SK-N-SH treated with all-trans-retinoic acid at 6 μM for 48 hours (cell line): ENCODE measurements at regions not wholly inside any gene's neighbourhood (a gene's known extent, or its start where the extent isn't known, plus 50 kb on each side); places are given as distances from the start of the nearest gene placed in this dataset.
A peak's percentile ranks its signal among the peaks of the same experiment; 100 is the strongest.
"Not testable (repeated sequence)": the region's sequence is repeated elsewhere in the genome, so short reads cannot be mapped to it uniquely, and the experiment has no call there.

ENCODE experiments used
- ATAC-seq: fragments of 200-7000 bp; cut with Tn5 transposase; 3 replicates; pipeline ENCODE4 v1.9.1; 2020; ENCODE audit warnings: mild to moderate bottlenecking, moderate library complexity
- ARNTL ChIP-seq: fragments of 450-650 bp; formaldehyde crosslinking; IDR thresholded peaks from 2 replicates; pipeline ENCODE4 v1.5.0; 2020; ENCODE audit warnings: low read depth, mild to moderate bottlenecking, moderate library complexity, borderline replicate concordance
- BACH2 ChIP-seq: fragments of 250-450 bp; sonication (Bioruptor Pico); IDR thresholded peaks from 2 replicates; pipeline ENCODE4 v1.9.0; 2021; ENCODE audit warnings: mild to moderate bottlenecking, borderline replicate concordance
- CSDC2 ChIP-seq: fragments of 250-450 bp; sonication (Bioruptor Pico); IDR thresholded peaks from 2 replicates; pipeline ENCODE4 v1.5.0; 2020; ENCODE audit warnings: mild to moderate bottlenecking, moderate library complexity
- ESRRG ChIP-seq: fragments of 250-450 bp; sonication (Bioruptor Pico); IDR thresholded peaks from 2 replicates; pipeline ENCODE4 v1.6.1; 2021; ENCODE audit warnings: mild to moderate bottlenecking
- GLIS3 ChIP-seq: fragments of 250-450 bp; sonication (Bioruptor Pico); IDR thresholded peaks from 2 replicates; pipeline ENCODE4 v1.5.0; 2020; ENCODE audit warnings: mild to moderate bottlenecking, moderate library complexity
- ISL1 ChIP-seq: fragments of 250-450 bp; sonication (Bioruptor Pico); IDR thresholded peaks from 2 replicates; pipeline ENCODE4 v2.1.2; 2022; ENCODE audit warnings: mild to moderate bottlenecking, moderate library complexity
- PATZ1 ChIP-seq: fragments of 250-450 bp; sonication (Bioruptor Pico); IDR thresholded peaks from 2 replicates; pipeline ENCODE4 v1.8.0; 2020; ENCODE audit warnings: mild to moderate bottlenecking, moderate library complexity, borderline replicate concordance
- SNAI2 ChIP-seq: fragments of 250-450 bp; sonication (Bioruptor Pico); IDR thresholded peaks from 2 replicates; pipeline ENCODE4 v1.5.0; 2020; ENCODE audit warnings: mild to moderate bottlenecking, moderate library complexity
- TOX ChIP-seq: fragments of 250-450 bp; sonication (Bioruptor Pico); IDR thresholded peaks from 2 replicates; pipeline ENCODE4 v1.8.0; 2021; ENCODE audit warnings: mild to moderate bottlenecking, moderate library complexity, borderline replicate concordance
- TSHZ2 ChIP-seq: fragments of 250-450 bp; sonication (Bioruptor Pico); IDR thresholded peaks from 2 replicates; pipeline ENCODE4 v1.5.0; 2020; ENCODE audit warnings: mild to moderate bottlenecking, moderate library complexity
- ZFP3 ChIP-seq: fragments of 250-450 bp; sonication (Bioruptor Pico); IDR thresholded peaks from 2 replicates; pipeline ENCODE4 v1.5.0; 2020; ENCODE audit warnings: mild to moderate bottlenecking, moderate library complexity
- ZFP30 ChIP-seq: fragments of 450-650 bp; formaldehyde crosslinking; IDR thresholded peaks from 2 replicates; pipeline ENCODE4 v1.5.0; 2022; ENCODE audit warnings: mild to moderate bottlenecking, moderate library complexity
- ZNF70 ChIP-seq: fragments of 450-650 bp; formaldehyde crosslinking; IDR thresholded peaks from 2 replicates; pipeline ENCODE4 v1.5.0; 2020; ENCODE audit warnings: mild to moderate bottlenecking, moderate library complexity
- ZNF8 ChIP-seq: fragments of 450-650 bp; formaldehyde crosslinking; IDR thresholded peaks from 2 replicates; pipeline ENCODE4 v1.5.0; 2020; ENCODE audit warnings: mild to moderate bottlenecking, moderate library complexity
- TF ChIP-seq, protein P1 (sequence below): fragments of 250-450 bp; sonication (Bioruptor Pico); IDR thresholded peaks from 2 replicates; pipeline ENCODE4 v1.5.1; 2021; ENCODE audit warnings: mild to moderate bottlenecking, moderate library complexity
- TF ChIP-seq, protein P2 (sequence below): fragments of 250-450 bp; sonication (Bioruptor Pico); IDR thresholded peaks from 2 replicates; pipeline ENCODE4 v1.8.0; 2021; ENCODE audit warnings: low read depth, mild to moderate bottlenecking, moderate library complexity, borderline replicate concordance

DNA sequence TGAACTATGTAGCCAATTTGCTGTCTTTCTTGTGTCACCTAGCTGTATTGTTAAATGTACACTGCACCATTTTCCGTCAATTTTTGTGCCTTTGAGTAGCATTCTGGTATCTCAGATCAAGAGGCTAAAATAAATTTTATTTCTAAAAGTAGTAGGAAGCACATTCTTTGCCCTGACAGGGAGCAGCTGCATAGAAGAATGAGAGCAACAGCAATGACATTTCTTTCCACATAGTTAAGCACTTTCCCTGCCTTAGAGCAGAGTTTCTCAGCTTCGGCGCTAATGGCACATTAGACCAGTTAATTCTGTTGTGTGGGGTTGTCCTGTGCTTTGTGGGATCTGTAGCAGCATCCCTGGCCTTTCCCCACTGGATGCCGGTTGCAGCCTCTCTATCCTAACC, 173.9 kb downstream of the CHIC2 start:
- ATAC-seq, result no peak
- no peak for TF ChIP-seq PATZ1 (CRISPR knock-in tag)
- TF ChIP-seq CSDC2, result no peak
- no peak for TF ChIP-seq ZFP30
- TF ChIP-seq SNAI2 (CRISPR knock-in tag), result no peak
- no peak for TF ChIP-seq TOX
- TF ChIP-seq ZNF8 (CRISPR knock-in tag), result no peak
- no peak for TF ChIP-seq TSHZ2 (CRISPR knock-in tag)
- TF ChIP-seq ESRRG (CRISPR knock-in tag), result no peak
- no peak for TF ChIP-seq BACH2 (CRISPR knock-in tag)
- TF ChIP-seq ZFP3 (CRISPR knock-in tag), result no peak
- no peak for TF ChIP-seq ZNF70

- ATAC-seq, result peak; percentile 90
- TF ChIP-seq BACH2 (CRISPR knock-in tag) (no peak), ISL1 (CRISPR knock-in tag) (peak; percentile 91), ZNF8 (CRISPR knock-in tag) (no peak), CSDC2 (no peak), PATZ1 (CRISPR knock-in tag) (no peak)
- TF ChIP-seq, protein P1, sequence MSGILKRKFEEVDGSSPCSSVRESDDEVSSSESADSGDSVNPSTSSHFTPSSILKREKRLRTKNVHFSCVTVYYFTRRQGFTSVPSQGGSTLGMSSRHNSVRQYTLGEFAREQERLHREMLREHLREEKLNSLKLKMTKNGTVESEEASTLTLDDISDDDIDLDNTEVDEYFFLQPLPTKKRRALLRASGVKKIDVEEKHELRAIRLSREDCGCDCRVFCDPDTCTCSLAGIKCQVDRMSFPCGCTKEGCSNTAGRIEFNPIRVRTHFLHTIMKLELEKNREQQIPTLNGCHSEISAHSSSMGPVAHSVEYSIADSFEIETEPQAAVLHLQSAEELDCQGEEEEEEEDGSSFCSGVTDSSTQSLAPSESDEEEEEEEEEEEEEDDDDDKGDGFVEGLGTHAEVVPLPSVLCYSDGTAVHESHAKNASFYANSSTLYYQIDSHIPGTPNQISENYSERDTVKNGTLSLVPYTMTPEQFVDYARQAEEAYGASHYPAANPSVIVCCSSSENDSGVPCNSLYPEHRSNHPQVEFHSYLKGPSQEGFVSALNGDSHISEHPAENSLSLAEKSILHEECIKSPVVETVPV (CRISPR knock-in tag), result no peak
- TF ChIP-seq, protein P2, sequence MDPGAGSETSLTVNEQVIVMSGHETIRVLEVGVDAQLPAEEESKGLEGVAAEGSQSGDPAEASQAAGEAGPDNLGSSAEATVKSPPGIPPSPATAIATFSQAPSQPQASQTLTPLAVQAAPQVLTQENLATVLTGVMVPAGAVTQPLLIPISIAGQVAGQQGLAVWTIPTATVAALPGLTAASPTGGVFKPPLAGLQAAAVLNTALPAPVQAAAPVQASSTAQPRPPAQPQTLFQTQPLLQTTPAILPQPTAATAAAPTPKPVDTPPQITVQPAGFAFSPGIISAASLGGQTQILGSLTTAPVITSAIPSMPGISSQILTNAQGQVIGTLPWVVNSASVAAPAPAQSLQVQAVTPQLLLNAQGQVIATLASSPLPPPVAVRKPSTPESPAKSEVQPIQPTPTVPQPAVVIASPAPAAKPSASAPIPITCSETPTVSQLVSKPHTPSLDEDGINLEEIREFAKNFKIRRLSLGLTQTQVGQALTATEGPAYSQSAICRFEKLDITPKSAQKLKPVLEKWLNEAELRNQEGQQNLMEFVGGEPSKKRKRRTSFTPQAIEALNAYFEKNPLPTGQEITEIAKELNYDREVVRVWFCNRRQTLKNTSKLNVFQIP (CRISPR knock-in tag), result no peak
Measured at GRCh38 chr4:53889326-53890055, 174.9 kb downstream of the CHIC2 start.

GRCh38 chr4:53886090-53886489, 178.3 kb downstream of the CHIC2 start:
- TF ChIP-seq BACH2 (CRISPR knock-in tag), result no peak
- no peak for TF ChIP-seq ARNTL (CRISPR knock-in tag)
- ATAC-seq, result no peak

GRCh38 chr4:53885668-53886067, 178.7 kb downstream of the CHIC2 start:
- TF ChIP-seq ZFP3 (CRISPR knock-in tag) (no peak), BACH2 (CRISPR knock-in tag) (no peak), ZNF8 (CRISPR knock-in tag) (no peak), GLIS3 (CRISPR knock-in tag) (no peak), CSDC2 (no peak)
- TF ChIP-seq, protein P2 (CRISPR knock-in tag), result no peak
- ATAC-seq, result no peak

DNA sequence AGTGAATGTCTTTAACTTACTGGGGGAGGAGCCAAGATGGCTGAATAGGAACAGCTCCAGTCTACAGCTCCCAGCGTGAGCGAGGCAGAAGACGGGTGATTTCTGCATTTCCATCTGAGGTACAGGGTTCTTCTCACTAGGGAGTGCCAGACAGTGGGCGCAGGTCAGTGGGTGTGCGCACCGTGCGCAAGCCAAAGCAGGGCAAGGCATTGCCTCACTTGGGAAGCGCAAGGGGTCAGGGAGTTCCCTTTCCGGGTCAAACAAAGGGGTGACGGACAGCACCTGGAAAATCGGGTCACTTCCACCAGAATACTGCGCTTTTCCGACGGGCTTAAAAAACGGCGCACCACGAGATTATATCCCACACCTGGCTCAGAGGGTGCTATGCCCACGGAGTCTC, 187.3 kb downstream of the CHIC2 start:
- not testable (repeated sequence) for ATAC-seq
